OCI-M2 (cell line): ENCODE measurements at regions not wholly inside any gene's neighbourhood (a gene's known extent, or its start where the extent isn't known, plus 50 kb on each side); places are given as distances from the start of the nearest gene placed in this dataset.

Source experiments
- DNase-seq: peaks from one replicate; lab custom pipeline; 2025; ENCODE audit not compliant: unreplicated experiment; lab: John Stamatoyannopoulos, UW

- DNase-seq: no peak
Measured at GRCh38 chr6:56297022-56297989, 49.9 kb upstream of the COL21A1 start.
